Stimulated activated CD4-positive, alpha-beta T cell treated with anti-CD3 and anti-CD28 coated beads, Interleukin-2, amount 100 ng/mL, for 48 hours (primary cell): ENCODE measurements at regions not wholly inside any gene's neighbourhood (a gene's known extent, or its start where the extent isn't known, plus 50 kb on each side); places are given as distances from the start of the nearest gene placed in this dataset.
A peak's percentile ranks its signal among the peaks of the same experiment; 100 is the strongest.
"Not testable (repeated sequence)": the region's sequence is repeated elsewhere in the genome, so short reads cannot be mapped to it uniquely, and the experiment has no call there.

ENCODE experiments used
- DNase-seq, 2 donors: peaks; one replicate each; pipeline ENCODE4 v3.0.0-alpha.2; 2020

DNA sequence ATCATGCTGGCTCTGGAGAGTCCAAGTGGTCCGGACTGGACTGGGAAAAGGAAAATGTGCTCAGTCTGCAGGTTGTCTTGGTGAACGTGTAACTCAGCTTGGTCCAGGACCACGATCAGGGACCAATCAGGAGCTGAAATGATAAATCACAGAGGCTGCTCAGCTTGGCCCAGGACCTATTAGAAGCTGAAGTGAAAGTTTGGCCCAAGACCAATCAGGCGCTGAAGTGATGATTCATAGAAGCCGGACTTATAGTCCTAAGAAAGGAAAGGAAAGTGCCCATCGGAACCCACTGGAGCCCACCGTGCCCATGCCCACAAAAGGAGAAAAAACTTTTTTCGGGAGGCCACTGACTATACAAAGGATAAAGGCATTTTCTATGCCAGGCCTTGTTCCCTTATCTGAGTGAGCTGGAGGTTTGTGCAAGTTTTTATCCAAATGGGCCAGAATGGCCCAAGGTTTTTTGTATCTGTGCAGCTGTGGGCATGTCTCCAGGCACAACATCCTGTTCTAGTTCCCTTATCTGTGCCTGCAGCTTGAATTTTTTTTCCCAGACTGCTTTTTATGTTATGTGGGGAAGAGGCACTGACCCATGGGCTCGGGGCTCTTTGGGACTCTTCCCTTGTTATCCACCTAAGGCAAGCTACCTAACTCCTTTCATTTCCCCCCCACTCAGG is 194.4 kb downstream of the FAM133A start:
- no peak for DNase-seq

DNA sequence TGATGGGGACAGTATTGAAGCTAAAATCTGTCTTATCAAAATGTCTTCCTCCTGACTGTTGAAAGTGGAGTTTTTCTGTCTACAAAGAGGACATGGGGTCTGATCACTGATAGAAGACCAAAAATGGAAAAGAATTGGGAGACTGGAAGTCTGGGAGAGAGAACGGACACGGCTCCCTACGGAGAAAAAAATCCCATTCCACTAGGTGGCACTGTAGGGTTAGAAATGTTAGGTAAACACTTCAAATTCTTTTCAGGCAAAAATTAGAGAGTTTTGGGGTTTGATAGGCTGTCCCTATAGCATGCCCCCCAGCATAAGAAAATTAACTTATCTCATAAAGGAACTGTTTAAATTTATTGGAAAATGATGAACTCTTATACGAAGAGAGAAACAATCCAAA is 200.5 kb downstream of the FAM133A start:
- DNase-seq, result peak in 1 of 2 donors; percentile 12

DNA sequence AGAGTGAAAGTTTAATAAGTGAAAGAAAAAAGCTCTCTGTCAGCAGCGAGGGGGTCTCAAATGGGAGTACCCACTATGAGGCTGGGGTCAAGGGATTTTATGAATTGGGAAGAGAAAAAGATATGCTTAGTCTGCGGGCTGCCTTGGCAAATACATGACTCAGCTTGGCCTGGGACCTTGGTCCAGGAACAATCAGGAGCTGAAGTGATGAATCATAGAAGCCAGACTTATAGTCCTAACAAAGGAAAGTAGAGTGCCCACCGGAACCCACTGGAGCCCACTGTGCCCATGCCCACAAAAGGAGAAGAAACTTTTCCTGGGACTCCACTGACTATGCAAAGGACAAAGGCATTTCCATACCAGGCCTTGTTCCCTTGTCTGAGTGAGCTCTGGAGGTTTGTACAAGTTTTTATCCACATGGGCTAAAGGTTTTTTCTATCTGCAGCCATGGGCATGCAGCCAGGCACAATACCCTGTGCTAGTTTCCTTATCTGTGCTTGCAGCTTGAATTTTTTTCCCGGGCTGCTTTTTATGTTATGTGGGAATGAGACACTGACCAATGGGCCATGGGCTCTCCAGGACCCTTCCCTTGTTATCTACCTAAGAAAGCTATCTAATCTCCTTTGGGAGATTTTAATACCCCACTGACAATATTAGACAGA is 201.7 kb downstream of the FAM133A start:
- DNase-seq, result no peak

DNA sequence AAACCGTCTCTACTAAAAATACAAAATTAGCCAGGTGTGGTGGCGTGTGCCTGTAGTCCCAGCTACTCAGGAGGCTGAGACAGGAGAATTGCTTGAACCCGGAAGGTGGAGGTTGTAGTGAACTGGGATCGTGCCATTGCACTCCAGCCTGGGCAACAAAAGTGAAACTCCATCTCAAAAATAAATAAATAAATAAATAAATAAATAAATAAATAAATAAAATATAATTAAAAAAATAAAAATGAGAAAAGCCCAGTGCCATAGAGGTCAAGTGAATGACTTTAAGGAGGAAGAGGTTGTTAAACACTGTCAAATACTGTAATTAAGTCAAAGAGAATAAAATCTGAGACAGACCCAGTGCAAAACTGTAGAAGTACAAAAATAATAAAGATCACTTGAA is 247.0 kb downstream of the FAM133A start:
- DNase-seq, result not testable (repeated sequence)

DNA sequence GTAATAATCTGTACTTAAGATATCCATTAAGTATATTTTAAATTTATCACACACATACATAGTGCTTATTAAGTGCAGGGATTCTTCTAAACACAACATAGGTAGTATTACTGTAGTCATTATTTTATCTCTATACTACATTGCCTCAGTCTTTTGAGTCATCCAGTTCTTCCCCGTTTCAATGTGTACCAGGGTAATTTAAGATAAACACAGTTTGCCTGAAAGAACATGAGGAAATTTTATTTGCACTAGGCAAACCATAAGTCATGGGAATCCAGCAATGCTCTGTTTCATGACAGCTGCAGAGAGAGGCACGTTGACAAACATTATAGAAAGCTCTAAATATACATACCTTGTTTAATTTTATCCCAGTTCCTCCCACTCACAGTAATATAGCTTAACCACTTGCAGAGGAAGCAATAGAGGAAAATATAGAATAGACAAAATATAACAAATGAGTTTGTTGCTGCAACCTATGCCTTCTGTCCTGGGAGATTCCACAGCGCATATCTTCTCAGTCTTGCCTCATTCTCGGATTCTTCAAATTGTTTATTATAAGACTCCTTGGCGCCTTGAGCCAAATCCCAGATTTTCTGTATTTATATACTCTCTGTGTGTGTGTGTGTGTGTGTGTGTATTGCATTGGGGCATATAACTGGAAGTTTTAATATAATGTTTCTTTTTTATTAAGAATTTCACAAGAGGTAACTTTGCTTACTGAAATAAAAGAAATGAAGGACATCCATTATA is 258.6 kb downstream of the FAM133A start:
- no peak for DNase-seq

DNA sequence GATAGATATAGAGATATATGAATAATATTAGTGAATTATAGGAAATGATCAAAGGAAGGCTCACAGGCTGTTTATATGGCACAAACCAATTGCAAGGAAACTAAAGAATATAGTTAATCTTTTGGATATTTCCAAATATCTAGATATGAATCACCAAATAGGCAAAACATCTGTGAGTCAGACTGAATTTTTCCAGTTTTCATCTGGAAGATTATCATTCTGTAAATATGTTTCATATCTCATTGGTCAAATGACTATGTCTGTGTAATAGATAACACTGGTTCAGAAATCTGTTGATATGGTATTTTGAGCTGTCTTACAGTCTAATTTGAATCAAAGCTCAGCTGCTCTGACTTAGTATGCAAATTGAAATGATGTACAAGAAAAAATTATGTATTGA is 303.6 kb downstream of the FAM133A start:
- DNase-seq, result no peak

DNA sequence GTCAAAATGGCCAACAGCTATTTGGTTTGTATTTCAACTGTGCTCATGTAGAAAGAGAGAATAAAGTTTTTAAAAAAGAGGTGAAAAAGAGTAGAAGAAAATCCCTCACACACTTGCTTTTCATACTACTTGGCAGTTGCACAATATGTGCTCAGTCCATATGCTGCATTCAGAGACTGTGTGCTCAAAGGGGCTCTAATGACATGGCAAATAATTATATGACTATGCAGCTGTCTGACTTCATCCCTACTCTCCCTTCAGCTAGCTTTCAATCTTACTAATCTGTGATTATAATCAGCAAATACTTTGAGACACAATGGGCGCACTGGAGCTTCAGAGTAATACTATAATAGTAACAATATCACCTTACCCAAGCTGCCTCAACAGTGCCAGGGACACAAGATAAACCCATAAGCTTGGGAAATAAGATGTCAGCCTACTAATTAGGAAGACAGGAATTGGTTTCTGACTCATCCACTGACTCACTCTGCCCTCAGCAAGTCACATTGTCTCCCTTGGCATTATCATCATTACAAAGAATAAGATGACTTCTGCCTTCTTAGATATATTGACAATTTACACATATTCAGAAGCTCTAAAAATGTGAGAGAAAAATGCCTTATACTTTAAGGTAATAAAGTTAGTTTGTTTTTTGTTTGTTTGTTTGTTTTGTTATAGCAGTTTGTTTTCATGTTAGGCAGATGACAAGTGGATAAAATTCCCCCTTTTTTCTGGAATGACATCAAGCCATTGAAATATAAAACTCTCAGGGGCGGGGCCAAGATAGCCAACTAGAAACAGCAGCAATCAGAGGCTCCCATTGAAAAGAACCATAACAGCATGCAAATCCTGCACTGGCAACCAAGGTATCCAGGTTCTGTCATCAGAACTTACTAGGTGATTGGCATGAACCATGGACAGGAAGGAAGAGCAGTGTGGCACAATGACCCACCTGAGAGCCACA is 311.6 kb downstream of the FAM133A start:
- DNase-seq, result no peak
